Epidermal melanocyte (primary cell): ENCODE measurements at regions not wholly inside any gene's neighbourhood (a gene's known extent, or its start where the extent isn't known, plus 50 kb on each side); places are given as distances from the start of the nearest gene placed in this dataset.
"Not testable (repeated sequence)": the region's sequence is repeated elsewhere in the genome, so short reads cannot be mapped to it uniquely, and the experiment has no call there.

Source experiments
- DNase-seq: peaks from one replicate; pipeline ENCODE4 v3.0.0; 2011; ENCODE audit warnings: low spot score; ENCODE audit not compliant: insufficient read length

DNA sequence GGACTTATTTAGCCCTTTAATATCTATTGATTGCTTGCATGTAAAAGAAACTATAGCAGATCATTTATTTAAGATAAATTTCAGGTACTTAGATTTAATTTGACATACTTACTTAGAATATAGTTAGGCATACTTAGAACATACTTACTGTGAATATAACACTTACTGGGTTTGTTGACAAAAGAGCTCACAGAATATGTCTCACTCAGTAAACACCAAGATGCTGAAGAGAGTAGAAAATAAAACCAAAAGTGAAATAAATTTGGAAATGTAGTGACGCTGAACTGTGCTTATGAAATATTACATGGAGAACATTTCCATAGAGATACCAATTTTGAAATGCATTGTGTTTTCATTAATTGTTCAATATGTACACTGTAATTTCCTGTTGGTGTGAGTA lies 615.4 kb upstream of the MAN1A1 start:
- DNase-seq = no peak

DNA sequence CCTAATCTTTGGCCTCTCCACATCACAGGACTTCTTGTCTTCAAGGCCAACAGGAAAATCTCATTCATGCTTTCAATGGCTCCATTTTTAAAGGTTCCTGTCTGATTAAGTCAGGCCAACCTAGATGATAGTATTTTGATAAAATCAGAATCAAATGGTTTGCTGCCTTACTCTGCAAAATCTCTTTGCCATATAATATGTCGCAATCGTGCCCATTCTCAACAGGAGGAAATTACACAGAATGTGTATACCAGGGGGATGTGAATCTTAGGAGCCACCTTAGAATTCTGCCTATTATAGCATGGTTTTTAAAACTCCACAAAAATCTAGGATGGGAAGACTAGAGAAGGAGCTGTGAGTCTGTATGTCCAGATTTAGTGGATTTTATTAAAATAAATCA lies 612.9 kb upstream of the MAN1A1 start:
- DNase-seq = no peak

DNA sequence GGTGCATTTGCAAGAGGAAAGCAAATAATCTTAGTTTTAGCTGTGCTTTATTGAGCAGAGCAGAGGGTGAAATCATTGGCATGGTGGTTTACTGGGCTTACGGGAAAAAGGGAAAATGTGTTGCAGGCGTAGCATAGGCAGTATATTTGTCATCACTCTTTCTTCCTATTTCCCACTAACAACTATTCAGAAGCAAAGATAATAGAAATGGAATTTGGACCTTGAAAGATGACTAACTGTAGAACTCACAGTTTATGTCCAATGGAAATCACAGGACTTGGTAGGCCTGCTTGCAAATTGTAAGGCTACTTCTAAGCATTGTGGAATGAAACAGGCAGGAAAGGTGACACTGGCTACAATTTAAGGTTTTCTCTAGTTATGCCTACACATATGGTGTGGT lies 611.9 kb upstream of the MAN1A1 start:
- DNase-seq = no peak

DNA sequence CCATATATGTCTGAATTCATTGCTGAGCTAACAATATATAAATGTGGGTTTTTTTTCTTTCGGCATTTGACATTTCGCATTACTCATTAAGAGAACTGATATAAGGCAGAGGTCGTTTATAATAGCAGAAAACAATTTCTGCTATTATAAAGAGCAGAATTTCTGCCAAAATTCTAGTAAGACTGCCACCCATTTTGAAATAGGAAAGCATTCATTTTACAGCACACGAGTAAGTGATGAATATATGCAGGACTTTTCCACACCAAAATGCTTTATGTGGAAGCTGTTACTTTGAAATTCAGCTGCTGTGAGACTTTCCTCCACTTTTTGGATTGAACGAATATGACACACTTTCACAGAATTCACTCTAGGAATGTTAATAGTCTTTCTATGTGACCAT lies 610.9 kb upstream of the MAN1A1 start:
- DNase-seq = no peak

DNA sequence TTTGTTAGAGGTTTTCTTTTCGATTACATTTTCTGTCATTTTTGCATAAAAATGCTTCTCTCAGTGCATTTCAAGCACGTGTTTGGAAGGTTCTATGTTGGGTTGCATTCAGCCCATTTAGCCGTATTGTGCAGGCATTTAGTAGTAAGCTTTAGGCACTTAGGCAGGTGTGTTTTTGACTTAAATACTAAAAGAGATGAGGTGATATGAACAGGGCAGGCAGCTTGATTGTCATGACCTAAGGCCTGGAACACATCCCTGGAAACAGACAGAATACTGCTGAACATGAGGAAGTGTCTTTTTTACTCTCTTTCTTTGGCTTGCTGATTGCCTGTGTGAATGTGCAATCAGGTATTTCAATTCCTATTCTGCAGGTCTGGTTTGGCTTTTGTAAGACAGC lies 610.5 kb upstream of the MAN1A1 start:
- DNase-seq = no peak

DNA sequence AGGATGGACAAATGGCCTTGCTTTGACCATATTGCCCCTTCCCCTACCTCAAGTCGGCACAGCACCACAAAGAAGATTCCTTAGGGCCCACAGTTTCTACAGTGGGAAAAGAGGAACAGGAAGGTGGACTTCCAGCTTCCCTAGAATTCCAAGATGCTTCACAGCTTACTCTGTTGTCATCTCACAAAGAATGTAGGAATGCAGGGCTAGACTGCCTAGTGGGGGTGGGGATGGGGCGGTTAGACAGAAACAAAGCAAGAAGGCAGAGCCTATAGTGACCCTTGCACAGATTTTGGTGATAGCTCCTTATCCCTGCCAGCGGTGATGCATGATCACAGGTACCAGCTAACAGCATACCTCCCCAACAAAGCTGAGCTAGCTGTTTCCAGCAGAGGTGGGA lies 607.6 kb upstream of the MAN1A1 start:
- no peak for DNase-seq

DNA sequence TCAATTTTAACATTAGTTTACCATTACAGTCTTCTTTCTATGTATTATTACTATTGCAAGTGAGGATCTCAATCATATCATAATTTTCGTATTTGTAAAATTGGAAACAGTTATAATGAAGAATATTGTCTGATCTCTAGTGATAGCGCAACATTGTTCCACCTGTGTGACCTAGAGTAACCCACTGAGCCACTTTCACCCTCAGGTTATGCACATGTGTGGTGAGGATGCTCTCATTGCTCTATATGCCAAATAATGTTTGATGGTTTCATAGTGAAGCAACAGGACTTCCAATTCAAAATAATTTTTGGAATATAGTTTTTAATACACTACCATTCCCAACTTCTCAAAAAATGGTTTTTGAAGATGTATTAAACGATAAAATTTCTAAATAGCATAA lies 603.1 kb upstream of the MAN1A1 start:
- no peak for DNase-seq

DNA sequence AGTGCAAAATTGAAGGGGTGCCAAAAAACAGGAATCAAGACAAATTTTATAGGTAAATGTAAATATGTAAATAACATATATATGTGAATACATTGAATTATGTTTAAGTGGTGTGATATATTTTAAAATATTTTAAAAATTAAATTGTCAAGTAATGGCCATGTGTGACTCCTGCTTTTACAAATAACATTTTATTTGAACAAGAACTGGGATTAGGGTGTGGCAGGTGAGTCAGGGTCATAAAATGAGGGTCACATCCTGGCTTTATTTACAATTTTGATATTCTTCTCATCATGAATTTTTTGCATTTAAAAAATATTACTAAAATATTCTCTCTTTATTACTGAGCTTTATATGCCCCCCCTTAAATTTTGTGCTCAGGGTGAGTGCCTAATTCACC lies 601.1 kb upstream of the MAN1A1 start:
- no peak for DNase-seq

DNA sequence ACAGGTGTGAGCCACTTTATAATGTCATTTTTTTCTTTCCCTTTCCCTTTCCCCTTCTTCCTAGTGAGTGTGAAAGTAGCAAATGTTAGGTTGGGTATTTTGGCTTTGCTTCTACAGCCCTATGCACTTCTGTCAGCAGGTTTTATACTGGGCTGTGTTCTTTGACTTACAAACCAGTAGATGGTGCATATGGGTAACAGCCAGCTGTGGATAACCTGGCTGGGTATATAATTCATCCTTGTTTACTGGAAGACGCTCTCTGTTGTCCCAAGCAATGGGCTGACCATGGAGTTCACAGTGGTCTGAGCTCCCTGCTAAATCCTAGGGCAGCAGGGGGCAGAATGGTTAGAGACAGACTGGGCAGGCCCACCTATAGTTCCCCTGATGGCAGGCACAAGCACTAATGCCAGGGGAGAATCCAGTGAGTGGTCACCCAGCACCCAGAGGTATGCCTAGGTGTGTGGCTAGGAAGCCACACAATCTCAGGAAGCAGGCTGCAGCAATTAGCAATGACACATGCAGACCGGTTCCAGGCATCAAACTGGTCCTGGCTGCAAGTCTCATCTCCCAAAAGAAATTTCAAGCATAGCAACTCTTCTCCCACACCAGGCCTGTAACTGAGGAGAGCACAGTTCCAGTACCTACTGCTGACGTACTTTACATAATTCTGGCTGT lies 592.7 kb upstream of the MAN1A1 start:
- DNase-seq = no peak

DNA sequence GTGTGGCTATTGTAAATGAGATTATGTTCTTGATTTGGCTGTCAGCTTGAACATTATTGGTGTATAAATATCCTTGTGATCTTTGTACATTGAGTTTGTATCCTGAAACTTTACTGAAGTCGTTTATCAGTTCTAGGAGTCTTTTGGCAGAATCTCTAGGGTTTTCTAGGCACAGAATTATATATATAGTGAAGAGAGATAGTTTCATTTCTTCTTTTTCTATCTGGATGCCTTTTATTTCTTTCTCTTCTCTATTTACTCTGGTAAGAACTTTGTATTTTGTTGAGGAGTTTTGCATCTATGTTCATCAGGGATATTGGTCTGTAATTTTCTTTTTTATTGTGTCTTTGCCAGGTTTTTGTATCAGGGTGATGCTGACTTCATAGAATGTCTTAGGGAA lies 589.2 kb upstream of the MAN1A1 start:
- no peak for DNase-seq

DNA sequence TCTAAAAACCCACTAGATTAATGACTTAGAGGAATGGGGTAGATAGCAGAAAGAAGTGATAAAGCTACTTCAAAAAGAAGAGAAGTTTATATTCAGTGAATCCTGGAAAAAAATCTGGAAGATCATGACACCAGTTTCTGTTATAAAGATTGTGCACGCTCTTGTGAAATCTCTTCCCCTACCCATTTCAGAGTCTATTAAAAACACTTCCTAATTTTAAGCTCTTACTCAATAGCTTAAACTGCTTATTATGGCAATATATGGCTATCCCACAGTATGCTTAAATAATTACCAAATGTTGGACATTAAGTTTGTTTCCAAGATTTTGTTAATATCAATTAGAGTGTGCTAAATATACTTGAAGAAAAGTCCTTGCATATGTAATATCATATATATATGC lies 585.3 kb upstream of the MAN1A1 start:
- no peak for DNase-seq

DNA sequence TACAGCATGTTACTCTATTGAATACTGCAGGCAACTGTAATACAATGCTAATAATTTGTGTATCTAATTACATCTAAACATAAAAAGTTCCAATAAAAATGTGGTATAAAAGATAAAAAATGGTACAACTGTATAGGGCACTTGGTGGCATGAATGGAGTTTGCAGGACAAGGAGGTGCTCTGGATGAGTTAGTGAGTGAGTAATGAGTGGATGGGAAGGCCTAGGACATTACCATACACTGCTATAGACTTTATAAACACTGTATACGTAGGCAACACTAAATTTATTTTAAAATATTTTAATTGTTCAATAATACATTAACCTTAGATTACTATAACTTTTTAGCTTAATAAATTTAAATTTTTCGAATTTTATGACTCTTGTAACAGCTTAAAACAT lies 579.6 kb upstream of the MAN1A1 start:
- DNase-seq = no peak

DNA sequence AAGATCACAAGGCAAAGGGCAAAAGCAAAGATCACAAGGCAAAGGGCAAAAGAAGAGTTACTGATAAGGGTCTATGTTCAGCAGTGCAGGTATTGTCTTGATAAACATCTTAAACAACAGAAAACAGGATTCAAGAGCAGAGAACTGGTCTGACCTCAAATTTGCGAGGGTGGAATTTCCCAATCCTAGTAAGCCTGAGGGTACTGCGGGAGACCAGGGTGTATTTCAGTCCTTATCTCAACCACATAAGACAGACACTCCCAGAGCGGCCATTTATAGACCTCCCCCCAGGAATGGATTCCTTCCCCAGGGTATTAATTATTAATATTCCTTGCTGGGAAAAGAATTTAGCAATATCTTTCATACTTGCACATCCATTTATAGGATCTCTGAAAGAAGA lies 575.3 kb upstream of the MAN1A1 start:
- not testable (repeated sequence) for DNase-seq

DNA sequence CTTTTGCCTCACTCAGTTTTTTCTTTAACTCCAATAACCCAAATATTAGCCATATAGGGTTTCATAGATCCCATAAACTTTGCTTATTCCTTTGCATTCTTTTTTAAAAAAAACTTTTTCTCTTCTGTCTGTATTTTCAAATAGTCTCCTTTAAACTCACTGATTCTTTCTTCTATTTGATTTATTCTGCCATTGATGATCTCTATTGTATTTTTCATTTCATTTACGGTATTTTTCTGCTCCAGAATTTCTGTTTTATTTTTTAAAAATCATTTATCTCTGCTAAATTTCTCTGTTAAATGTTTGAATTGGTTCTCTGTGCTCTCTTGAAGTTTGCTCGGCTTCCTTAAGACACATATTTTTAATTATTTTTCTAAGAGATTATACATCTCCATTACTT lies 573.3 kb upstream of the MAN1A1 start:
- no peak for DNase-seq

DNA sequence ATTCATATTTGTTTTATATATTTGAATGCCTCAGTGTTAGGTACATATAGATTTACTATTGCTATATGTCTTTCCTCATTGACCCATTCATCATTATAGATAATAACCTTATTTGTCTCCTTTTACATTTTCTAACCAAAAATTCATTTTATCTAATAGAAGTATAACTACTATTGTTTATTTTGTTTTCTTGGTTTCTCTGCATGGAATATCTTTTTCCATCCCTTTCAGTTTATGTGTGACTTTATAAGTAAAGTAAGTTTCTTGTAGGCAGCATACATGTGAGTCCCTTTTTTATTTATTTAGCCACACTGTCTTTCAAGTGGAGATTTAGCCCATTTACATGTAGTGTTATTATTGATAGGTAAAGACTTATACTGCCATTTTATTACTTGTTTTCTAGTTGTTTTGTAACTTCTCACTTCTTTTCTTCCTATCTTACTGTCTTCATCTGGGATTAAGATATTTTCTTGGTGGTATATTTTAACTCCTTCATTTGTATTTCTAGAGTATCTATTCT lies 572.0 kb upstream of the MAN1A1 start:
- no peak for DNase-seq

DNA sequence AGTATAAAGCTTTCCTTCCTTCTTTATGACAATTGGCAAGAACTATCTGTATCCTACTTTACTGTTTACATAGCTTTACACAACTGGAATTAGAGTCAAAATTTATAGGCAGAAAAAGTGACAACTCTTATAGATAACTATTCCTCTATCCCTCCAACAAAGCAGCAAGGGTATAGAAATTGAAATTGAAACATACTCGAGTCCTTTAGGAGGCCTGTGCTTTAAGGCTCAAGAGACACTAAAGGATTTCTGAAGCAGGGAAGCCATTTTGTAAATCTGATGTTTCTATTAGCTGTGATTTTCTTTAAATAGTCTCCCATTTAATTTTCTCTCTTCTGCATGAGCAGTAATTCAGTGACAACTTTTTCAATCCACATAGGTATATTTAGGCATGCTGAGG lies 567.6 kb upstream of the MAN1A1 start:
- no peak for DNase-seq

DNA sequence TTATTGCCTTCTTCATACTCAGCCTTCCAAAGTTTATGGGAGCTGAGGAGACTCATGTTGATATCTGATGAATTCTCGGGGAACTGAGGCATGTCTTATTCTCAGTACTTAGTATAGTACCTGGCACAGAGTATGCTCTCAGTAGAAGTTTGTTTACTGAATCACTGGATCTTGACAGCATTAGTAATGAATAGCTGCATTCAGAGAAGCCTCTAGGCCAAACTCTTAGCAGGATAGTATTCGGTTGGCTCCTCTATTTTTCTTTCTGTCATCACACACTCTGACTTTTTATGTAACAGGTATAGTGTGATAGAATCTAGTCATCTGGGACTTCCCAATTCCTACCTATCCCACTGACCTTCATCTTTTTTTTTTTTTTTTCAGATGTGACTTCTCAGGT lies 566.4 kb upstream of the MAN1A1 start:
- no peak for DNase-seq

DNA sequence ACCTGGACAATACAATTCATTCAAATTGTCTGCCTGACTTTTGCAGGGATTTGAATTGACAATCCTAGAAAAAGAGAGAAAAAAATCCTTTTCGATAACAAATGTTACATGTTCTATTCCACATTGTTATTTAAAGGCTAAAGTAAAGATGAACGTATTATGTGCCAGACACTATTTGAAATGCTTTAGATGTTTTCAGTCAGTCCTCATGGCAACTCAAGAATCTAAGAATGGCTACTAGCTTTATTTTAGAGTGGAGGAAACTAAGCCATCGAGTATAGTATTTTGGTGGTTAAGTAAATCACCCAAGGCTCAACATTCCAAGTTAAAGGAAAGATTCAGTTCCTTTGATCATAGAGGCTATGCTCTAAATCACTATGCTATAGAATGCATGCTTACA lies 558.6 kb upstream of the MAN1A1 start:
- DNase-seq = no peak

DNA sequence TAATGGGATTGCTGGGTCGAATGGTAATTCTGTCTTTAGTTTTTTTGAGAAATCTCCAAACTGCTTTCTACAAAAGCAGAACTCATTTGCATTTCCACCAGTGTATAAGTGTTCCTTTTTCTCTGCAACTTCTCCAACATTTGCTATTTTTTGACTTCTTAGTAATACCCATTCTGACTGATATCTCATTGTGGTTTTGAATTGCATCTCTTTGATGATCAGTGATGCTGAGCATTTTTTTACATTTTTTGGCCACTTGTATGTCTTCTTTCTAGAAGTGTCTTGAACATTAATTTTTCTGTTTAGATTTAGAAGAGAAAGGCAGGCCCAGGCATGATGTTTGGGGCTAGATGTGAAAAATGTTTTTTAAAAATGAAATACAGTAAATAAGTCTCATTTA lies 553.1 kb upstream of the MAN1A1 start:
- no peak for DNase-seq

DNA sequence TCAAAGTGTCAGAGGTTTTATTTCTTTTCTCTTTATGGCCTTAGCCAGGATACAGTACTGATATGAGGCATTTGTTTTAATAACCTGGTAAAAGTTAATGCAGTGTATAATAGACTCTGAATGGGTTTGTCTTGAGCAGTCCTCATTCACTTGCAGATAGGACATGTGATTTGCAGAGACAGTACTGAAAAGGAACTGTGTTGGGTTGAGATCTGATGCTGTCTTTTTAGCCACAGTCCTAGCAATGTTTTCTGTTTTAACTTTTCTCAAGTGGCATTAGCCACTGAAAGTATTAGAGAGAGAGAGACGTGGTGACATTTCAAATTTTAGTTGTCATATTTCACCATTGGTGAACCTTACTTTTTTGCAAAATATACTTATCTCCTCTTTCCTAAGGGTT lies 547.2 kb upstream of the MAN1A1 start:
- DNase-seq = no peak

DNA sequence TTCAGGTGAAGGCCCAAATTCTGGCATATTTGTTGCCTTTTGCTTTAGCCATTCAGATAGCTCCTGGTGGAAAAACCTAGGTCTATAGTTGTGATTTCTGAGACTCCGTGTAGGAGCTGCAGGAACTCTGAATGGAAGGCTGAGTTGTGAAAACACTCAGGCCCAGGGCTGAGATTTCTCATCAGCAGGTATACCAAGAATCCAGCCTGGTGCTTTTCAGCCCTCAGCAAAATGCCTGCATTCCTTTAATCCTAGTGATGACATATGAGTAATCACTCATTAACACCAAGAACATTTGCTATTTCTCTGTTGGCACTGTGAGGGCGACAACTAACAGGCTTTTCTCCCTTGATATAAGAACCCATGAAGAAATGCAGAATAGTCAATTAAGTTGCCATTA lies 546.1 kb upstream of the MAN1A1 start:
- DNase-seq = no peak

DNA sequence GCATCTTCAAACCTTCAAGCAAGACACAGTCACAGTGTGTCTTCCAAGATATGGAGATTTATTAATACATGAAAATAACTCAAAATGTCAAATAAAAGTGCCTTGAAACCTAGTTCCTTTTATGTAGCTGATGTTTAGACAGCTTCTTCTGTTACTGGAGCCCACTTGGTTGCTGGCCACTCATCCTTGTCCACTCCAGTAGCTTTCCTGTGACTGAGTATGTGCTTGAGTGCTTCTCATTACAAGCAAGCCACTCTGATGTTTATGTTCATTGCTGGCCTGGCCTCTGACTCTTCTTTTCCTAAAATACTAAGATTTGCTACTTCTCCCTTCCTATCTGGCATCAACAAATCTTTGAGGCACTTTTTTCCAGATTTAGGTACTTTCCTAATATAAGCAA lies 545.2 kb upstream of the MAN1A1 start:
- DNase-seq = no peak

DNA sequence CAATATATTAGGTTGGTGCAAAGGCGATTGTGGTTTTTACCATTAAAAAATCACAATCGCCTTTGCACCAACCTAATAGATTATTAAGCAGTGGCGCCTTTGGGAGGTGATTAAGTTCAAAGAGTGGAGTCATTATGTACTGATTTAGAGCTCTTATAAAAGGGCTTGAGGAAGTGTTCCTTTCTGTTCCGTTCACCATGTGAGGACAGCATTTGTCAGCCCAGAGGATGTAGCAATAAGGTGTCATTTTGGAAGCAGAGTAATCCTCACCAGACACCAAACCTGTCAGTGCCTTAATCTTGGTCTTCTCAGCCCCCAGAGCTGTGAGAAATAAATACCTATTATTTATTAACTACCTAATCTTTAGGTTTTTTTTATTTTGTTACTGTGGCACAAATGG lies 542.1 kb upstream of the MAN1A1 start:
- no peak for DNase-seq

DNA sequence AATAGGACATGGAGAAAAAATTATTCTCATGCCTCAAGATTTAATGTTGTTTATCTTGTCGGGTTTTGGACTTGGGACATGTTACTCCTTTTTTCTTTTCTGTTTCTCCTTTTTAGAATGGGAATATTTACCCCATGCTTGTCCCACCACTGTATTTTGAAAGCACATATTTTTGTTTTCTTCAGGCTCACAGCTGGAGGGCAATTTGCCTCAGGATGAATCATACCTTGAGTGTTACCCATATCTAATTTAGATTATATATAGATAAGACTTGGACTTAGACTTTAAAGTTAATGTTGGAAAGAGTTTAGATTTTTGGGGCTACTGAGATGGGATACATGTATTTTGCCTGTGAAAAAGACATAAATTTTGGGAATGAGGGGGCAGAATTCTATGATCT lies 541.6 kb upstream of the MAN1A1 start:
- DNase-seq = no peak
